Neural cell (in vitro differentiated cells): ENCODE measurements at regions not wholly inside any gene's neighbourhood (a gene's known extent, or its start where the extent isn't known, plus 50 kb on each side); places are given as distances from the start of the nearest gene placed in this dataset.

Experiments used
- H2AFZ ChIP-seq: fragments of 200-600, 300-800 bp; sonication (generic), shearing (Covaris generic); 2 replicates; pipeline ENCODE4 v1.6.0; 2014; ENCODE audit warnings: low read depth, mild to moderate bottlenecking, antibody characterized with exemption, low read length, moderate library complexity
- H3F3A ChIP-seq: fragments of 200-600 bp; shearing (Covaris generic); 2 replicates; pipeline ENCODE4 v1.6.1; 2016; ENCODE audit warnings: mild to moderate bottlenecking, moderate library complexity, mixed read lengths, antibody characterized with exemption, low read length; ENCODE audit not compliant: insufficient read depth, poor library complexity, severe bottlenecking
- H3K27ac ChIP-seq: fragments of 200-600, 300-800 bp; sonication (generic), shearing (Covaris generic); 2 replicates; pipeline ENCODE4 v1.5.1; 2014; ENCODE audit warnings: mild to moderate bottlenecking, low read length, moderate library complexity
- H3K27me3 ChIP-seq: fragments of 300-800, 200-600 bp; sonication (generic), shearing (Covaris generic); 2 replicates; pipeline ENCODE4 v1.6.0; 2014; ENCODE audit warnings: mild to moderate bottlenecking, low read depth, low read length, moderate library complexity; ENCODE audit not compliant: insufficient read depth
- H3K36me3 ChIP-seq: fragments of 300-800, 200-600 bp; sonication (generic), shearing (Covaris generic); 2 replicates; pipeline ENCODE4 v1.5.1; 2014; ENCODE audit warnings: mild to moderate bottlenecking, antibody characterized with exemption, low read length, moderate library complexity; ENCODE audit not compliant: insufficient read depth
- H3K4me2 ChIP-seq: fragments of 300-800, 200-600 bp; sonication (generic), shearing (Covaris generic); 2 replicates; pipeline ENCODE4 v1.6.0; 2014; ENCODE audit warnings: mild to moderate bottlenecking, low read length
- H3K4me3 ChIP-seq: fragments of 300-800, 200-600 bp; sonication (generic), shearing (Covaris generic); 2 replicates; pipeline ENCODE4 v1.5.1; 2014; ENCODE audit warnings: mild to moderate bottlenecking, low read length, moderate library complexity
- H3K79me2 ChIP-seq: fragments of 200-600 bp; shearing (Covaris generic); replicated peaks from 2 replicates; pipeline ENCODE4 v1.6.0; 2014; ENCODE audit warnings: mild to moderate bottlenecking, low read length, moderate library complexity; ENCODE audit not compliant: insufficient read depth
- H3K9ac ChIP-seq: fragments of 300-800, 200-600 bp; sonication (generic), shearing (Covaris generic); 2 replicates; pipeline ENCODE4 v1.6.1; 2016; ENCODE audit warnings: mild to moderate bottlenecking, low read length, mixed read lengths
- H3K9me2 ChIP-seq: fragments of 200-600 bp; shearing (Covaris generic); 2 replicates; pipeline ENCODE4 v1.6.1; 2016; ENCODE audit warnings: mild to moderate bottlenecking, low read length, mixed read lengths; ENCODE audit not compliant: insufficient read depth
- H3K9me3 ChIP-seq: fragments of 200-600, 300-800 bp; sonication (generic), shearing (Covaris generic); 2 replicates; pipeline ENCODE4 v1.6.1; 2016; ENCODE audit warnings: mild to moderate bottlenecking, mixed run types, low read length, moderate library complexity, mixed read lengths
- H4K20me1 ChIP-seq: fragments of 200-600 bp; shearing (Covaris generic); 2 replicates; pipeline ENCODE4 v1.6.1; 2016; ENCODE audit warnings: mild to moderate bottlenecking, mixed run types; ENCODE audit not compliant: insufficient read depth
- EP300 ChIP-seq: fragments of 450-650 bp; conservative IDR thresholded peaks from 2 replicates; pipeline ENCODE4 v1.6.1; 2014; ENCODE audit warnings: antibody characterized with exemption, mild to moderate bottlenecking, moderate library complexity; ENCODE audit not compliant: poor library complexity, severe bottlenecking
- EZH2 ChIP-seq: fragments of 200-600, 300-800 bp; shearing (Covaris generic), sonication (generic); IDR thresholded peaks from 2 replicates; pipeline ENCODE4 v1.6.1; 2014; ENCODE audit warnings: antibody characterized with exemption, low read length, borderline replicate concordance, mild to moderate bottlenecking; ENCODE audit not compliant: insufficient read depth, poor library complexity, severe bottlenecking
- MXI1 ChIP-seq: fragments of 450-650 bp; conservative IDR thresholded peaks from 2 replicates; pipeline ENCODE4 v1.6.1; 2014; ENCODE audit warnings: antibody characterized with exemption, mild to moderate bottlenecking; ENCODE audit not compliant: poor library complexity, severe bottlenecking
- POLR2AphosphoS5 ChIP-seq: IDR thresholded peaks from 2 replicates; pipeline ENCODE4 v1.6.1; 2012
- RAD21 ChIP-seq: fragments of 450-650 bp; conservative IDR thresholded peaks from 2 replicates; pipeline ENCODE4 v1.6.1; 2014; ENCODE audit warnings: antibody characterized with exemption, mild to moderate bottlenecking, moderate library complexity
- REST ChIP-seq: IDR thresholded peaks from 2 replicates; pipeline ENCODE4 v1.6.1; 2012; ENCODE audit warnings: borderline replicate concordance
- SMC3 ChIP-seq: fragments of 450-650 bp; conservative IDR thresholded peaks from 2 replicates; pipeline ENCODE4 v1.6.1; 2014; ENCODE audit warnings: antibody characterized with exemption, mild to moderate bottlenecking, moderate library complexity; ENCODE audit not compliant: poor library complexity
- TAF1 ChIP-seq: IDR thresholded peaks from 2 replicates; pipeline ENCODE4 v1.6.1; 2012; ENCODE audit warnings: low read depth
- TF ChIP-seq, protein P1 (sequence below): fragments of 450-650 bp; IDR thresholded peaks from 2 replicates; pipeline ENCODE4 v1.5.1; 2014; ENCODE audit warnings: antibody characterized with exemption, mild to moderate bottlenecking, moderate library complexity; ENCODE audit not compliant: poor library complexity, severe bottlenecking

GRCh38 chr13:84609716-84610115 lies 727.4 kb upstream of the SLITRK1 start:
- Histone ChIP-seq H3F3A (no peaks in the 10 kb centered on the region), H4K20me1 (no peaks in the 10 kb centered on the region), H3K4me2 (no peak overlapping the region), H3K9me2 (no peaks in the 10 kb centered on the region), H3K9ac (no peak overlapping the region), H3K27me3 (no peaks in the 10 kb centered on the region), H2AFZ (no peak overlapping the region), H3K9me3 (no peaks in the 10 kb centered on the region), H3K27ac (no peak overlapping the region), H3K4me3 (no peak overlapping the region), H3K79me2 (no peaks in the 10 kb centered on the region), H3K36me3 (no peaks in the 10 kb centered on the region)
- TF ChIP-seq EZH2 (no peak), POLR2AphosphoS5 (no peak), MXI1 (no peak), REST (no peak)

DNA sequence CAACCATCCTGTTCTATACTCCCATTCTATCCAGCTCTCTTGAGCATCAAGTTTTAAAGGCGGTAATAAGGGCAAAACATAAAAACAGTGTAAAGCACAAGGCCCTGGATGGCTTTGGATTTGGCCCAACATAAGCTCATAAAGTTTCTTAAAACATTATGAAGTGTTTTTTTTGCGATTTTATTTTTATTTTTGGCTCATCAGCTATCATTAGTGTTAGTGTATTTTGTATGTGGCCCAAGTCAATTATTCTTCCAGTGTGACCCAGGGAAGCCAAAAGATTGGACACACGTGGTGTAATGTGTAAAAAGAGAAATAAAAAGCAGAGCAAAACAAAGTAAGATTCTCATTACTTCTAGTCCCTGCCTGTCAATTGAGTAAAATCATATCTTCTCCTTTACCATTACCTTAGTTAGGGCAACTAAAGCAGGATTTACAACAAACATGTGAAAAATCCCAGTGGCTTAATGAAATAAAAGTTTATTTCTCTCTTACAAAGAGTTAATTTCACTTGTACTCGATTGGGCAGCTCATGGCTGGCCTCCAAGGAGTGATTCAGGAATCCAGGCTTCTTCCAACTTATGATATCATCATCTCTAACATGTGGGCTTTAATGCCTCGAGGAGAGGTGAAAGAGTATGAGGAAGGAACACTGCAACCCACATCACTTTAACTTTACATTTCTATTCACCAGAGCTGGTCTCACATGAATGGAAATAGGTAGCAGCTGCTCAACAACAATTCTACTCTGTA lies 725.2 kb upstream of the SLITRK1 start:
- no peaks in the 10 kb centered on the region for H3K9me2 ChIP-seq

More for the DNA sequence above, 725.2 kb upstream of the SLITRK1 start:
- Histone ChIP-seq H3K4me2 (no peak overlapping the region), H2AFZ (no peak overlapping the region), H3K36me3 (no peaks in the 10 kb centered on the region), H3K4me3 (no peak overlapping the region), H4K20me1 (no peaks in the 10 kb centered on the region), H3K9ac (no peak overlapping the region), H3K9me3 (no peaks in the 10 kb centered on the region), H3K79me2 (no peaks in the 10 kb centered on the region), H3K27ac (no peak overlapping the region), H3F3A (no peaks in the 10 kb centered on the region), H3K27me3 (no peaks in the 10 kb centered on the region)
- TF ChIP-seq, protein P1, sequence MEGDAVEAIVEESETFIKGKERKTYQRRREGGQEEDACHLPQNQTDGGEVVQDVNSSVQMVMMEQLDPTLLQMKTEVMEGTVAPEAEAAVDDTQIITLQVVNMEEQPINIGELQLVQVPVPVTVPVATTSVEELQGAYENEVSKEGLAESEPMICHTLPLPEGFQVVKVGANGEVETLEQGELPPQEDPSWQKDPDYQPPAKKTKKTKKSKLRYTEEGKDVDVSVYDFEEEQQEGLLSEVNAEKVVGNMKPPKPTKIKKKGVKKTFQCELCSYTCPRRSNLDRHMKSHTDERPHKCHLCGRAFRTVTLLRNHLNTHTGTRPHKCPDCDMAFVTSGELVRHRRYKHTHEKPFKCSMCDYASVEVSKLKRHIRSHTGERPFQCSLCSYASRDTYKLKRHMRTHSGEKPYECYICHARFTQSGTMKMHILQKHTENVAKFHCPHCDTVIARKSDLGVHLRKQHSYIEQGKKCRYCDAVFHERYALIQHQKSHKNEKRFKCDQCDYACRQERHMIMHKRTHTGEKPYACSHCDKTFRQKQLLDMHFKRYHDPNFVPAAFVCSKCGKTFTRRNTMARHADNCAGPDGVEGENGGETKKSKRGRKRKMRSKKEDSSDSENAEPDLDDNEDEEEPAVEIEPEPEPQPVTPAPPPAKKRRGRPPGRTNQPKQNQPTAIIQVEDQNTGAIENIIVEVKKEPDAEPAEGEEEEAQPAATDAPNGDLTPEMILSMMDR, result no peak
- no peak for TF ChIP-seq EZH2
- TF ChIP-seq REST, result no peak
- no peak for TF ChIP-seq TAF1
- no peak for TF ChIP-seq EP300
- no peak for TF ChIP-seq SMC3
- TF ChIP-seq POLR2AphosphoS5, result no peak
- no peak for TF ChIP-seq MXI1
- no peak for TF ChIP-seq RAD21
